GM18511 (cell line): ENCODE measurements at regions not wholly inside any gene's neighbourhood (a gene's known extent, or its start where the extent isn't known, plus 50 kb on each side); places are given as distances from the start of the nearest gene placed in this dataset.
A peak's percentile ranks its signal among the peaks of the same experiment; 100 is the strongest.
"Not testable (repeated sequence)": the region's sequence is repeated elsewhere in the genome, so short reads cannot be mapped to it uniquely, and the experiment has no call there.

ENCODE experiments used
- ATAC-seq: cut with Tn5 transposase; IDR thresholded peaks from one replicate; pipeline ENCODE4 v1.9.1; 2021; ENCODE audit warnings: mild to moderate bottlenecking, moderate library complexity; ENCODE audit not compliant: unreplicated experiment

- not testable (repeated sequence) for ATAC-seq
These were observed 51.5 kb downstream of the PPIAL4A start for GRCh38 chr1:120941066-120941465.

GRCh38 chr1:120941836-120942217 is 52.3 kb downstream of the PPIAL4A start:
- ATAC-seq, result not testable (repeated sequence)

- ATAC-seq, result peak; percentile 88
These were observed 52.8 kb downstream of the PPIAL4A start for GRCh38 chr1:120942218-120942944.

- ATAC-seq, result not testable (repeated sequence)
These were observed 53.4 kb downstream of the PPIAL4A start for GRCh38 chr1:120942945-120943319.

- not testable (repeated sequence) for ATAC-seq
These were observed 55.1 kb downstream of the PPIAL4A start for GRCh38 chr1:120944691-120945090.

GRCh38 chr1:120945122-120945521 is 55.6 kb downstream of the PPIAL4A start:
- not testable (repeated sequence) for ATAC-seq

GRCh38 chr1:120947114-120947513 is 57.5 kb downstream of the PPIAL4A start:
- ATAC-seq, result not testable (repeated sequence)

- ATAC-seq, result not testable (repeated sequence)
These were observed 60.2 kb downstream of the PPIAL4A start for GRCh38 chr1:120949724-120950123.

- not testable (repeated sequence) for ATAC-seq
These were observed 61.1 kb downstream of the PPIAL4A start for GRCh38 chr1:120950633-120951032.

GRCh38 chr1:120951100-120951499 is 61.5 kb downstream of the PPIAL4A start:
- ATAC-seq, result not testable (repeated sequence)

GRCh38 chr1:120952207-120952870 is 62.8 kb downstream of the PPIAL4A start:
- ATAC-seq, result not testable (repeated sequence)

- not testable (repeated sequence) for ATAC-seq
These were observed 63.3 kb downstream of the PPIAL4A start for GRCh38 chr1:120952871-120953265.

GRCh38 chr1:120954736-120955135 is 65.2 kb downstream of the PPIAL4A start:
- ATAC-seq, result no peak

- not testable (repeated sequence) for ATAC-seq
These were observed 66.4 kb downstream of the PPIAL4A start for GRCh38 chr1:120955961-120956360.

- ATAC-seq, result not testable (repeated sequence)
These were observed 76.4 kb downstream of the PPIAL4A start for GRCh38 chr1:120966018-120966417.

- not testable (repeated sequence) for ATAC-seq
These were observed 83.3 kb downstream of the PPIAL4A start for GRCh38 chr1:120972863-120973262.

GRCh38 chr1:120973836-120974235 is 84.3 kb downstream of the PPIAL4A start:
- ATAC-seq, result not testable (repeated sequence)

GRCh38 chr1:120977279-120977678 is 87.7 kb downstream of the PPIAL4A start:
- not testable (repeated sequence) for ATAC-seq

- ATAC-seq, result not testable (repeated sequence)
These were observed 92.0 kb downstream of the PPIAL4A start for GRCh38 chr1:120981489-120982094.

GRCh38 chr1:120994614-120995013 is 105.0 kb downstream of the PPIAL4A start:
- not testable (repeated sequence) for ATAC-seq

GRCh38 chr1:120995025-120995424 is 105.5 kb downstream of the PPIAL4A start:
- peak; percentile 82 for ATAC-seq
